ENCODE measurements at regions not wholly inside any gene's neighbourhood (a gene's known extent, or its start where the extent isn't known, plus 50 kb on each side); places are given as distances from the start of the nearest gene placed in this dataset.

DNA sequence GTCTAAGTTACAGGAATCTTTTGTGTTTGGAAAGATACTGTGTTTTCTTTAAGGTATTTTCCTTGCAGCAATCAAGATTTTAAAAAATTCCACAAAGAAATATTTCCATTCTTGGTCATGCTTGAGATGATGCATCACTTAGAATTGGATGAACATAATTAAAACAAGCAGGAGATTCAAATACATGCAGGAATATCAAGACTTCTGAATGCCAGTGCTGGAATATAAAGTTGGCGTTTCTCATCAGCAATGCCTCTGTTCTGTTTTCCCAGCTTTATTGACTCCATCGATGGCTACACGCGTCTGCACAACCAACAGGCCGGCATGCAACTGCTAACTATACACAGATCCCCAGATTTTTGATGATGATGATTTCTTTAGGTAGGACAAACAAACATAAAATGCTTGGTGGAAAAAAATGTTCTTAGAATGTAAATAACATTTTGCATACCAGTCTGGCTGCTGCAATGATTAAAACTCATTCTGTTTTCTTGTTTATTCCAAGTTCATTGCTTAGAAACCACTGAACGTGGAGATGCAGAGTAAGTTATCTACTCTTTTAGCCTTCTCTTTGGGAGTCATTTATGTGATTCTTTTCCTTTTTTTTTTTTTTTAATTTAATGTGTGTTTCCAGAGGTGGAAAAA, 91.3 kb upstream of the FAM171A1 start:
- peak overlapping the region in 2 of 8 donors; percentile 24 to 52 for H3K27ac ChIP-seq
- DNase-seq, result no peak
- WGBS, 5 donors, result 81 to 96% (median 91%) methylated on average over 6 of the region's 6 CpGs

DNA sequence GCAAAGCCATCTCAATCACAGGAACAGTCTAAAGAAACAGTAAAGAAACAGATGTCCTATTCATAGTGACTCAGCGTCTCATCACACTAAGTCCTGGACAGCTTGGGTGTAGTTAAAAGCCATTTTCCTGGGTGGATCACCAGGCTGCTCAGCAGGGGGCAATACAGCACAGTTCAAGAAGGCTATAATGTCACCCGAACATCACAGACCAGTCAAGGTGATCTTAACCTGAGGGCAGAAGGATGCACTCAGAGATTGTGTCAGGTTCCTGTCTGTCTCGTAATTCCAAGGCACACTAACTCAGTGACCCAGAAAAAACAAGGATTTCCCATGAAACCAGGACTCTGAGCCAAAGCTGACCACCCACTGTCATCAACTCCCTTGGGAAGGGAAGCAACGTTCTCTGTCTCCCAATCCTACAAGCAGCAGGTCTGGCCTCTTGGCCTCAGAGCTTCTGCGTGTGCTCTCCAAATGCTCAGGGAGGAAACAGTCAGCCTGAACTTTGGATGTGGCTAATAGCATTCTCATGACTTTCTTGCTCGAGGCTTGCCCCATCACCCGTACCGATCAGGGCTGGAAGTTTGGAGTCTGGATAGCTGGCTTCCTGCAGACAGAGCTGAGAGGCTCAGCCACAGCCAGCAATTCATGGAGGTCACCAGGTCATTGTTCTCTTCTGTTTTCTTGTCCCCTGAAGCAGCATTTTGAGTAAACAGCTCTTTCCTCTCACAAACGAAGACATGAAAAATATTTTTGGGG, 90.4 kb upstream of the FAM171A1 start:
- no peaks in the 10 kb centered on the region for H3K36me3 ChIP-seq
- peak overlapping the region in 6 of 8 donors; percentile 6 to 52 (median 22) for H3K27ac ChIP-seq
- no peak overlapping the region for H3K4me3 ChIP-seq
- no peak for DNase-seq
- H3K27me3 ChIP-seq (replicated peaks in 1 of 7), result peaks cover 0 to 5% (median 0%) of the 10 kb centered on the region in 7 donors
- TF ChIP-seq POLR2AphosphoS5 (IDR thresholded peaks at IDR 0.05), result peak in 2 of 3 donors; percentile 52 to 56
- no peak for TF ChIP-seq POLR2A (IDR thresholded peaks at IDR 0.05)
- TF ChIP-seq, protein P1, sequence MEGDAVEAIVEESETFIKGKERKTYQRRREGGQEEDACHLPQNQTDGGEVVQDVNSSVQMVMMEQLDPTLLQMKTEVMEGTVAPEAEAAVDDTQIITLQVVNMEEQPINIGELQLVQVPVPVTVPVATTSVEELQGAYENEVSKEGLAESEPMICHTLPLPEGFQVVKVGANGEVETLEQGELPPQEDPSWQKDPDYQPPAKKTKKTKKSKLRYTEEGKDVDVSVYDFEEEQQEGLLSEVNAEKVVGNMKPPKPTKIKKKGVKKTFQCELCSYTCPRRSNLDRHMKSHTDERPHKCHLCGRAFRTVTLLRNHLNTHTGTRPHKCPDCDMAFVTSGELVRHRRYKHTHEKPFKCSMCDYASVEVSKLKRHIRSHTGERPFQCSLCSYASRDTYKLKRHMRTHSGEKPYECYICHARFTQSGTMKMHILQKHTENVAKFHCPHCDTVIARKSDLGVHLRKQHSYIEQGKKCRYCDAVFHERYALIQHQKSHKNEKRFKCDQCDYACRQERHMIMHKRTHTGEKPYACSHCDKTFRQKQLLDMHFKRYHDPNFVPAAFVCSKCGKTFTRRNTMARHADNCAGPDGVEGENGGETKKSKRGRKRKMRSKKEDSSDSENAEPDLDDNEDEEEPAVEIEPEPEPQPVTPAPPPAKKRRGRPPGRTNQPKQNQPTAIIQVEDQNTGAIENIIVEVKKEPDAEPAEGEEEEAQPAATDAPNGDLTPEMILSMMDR (IDR thresholded peaks at IDR 0.05 in 8 of 11, conservative IDR thresholded peaks at IDR 0.05 in 3 of 11), result peak in 3 of 11 experiments; percentile 4 to 27 (median 14)
- H3K9me3 ChIP-seq, result peaks cover 0 to 23% (median 4%) of the 10 kb centered on the region in 8 donors
- H3K4me1 ChIP-seq, result no peaks in the 10 kb centered on the region
- intact Hi-C loops (cut with DNase I; ENCODE audit: low total_unique reads), result no loop called here
- WGBS, 5 donors, result 39 to 49% (median 42%) methylated on average over 9 of the region's 9 CpGs

More for the DNA sequence above, 91.3 kb upstream of the FAM171A1 start:
- no peak overlapping the region for H3K4me3 ChIP-seq
- H3K36me3 ChIP-seq, result no peaks in the 10 kb centered on the region
- TF ChIP-seq POLR2A (IDR thresholded peaks at IDR 0.05) (no peak), POLR2AphosphoS5 (IDR thresholded peaks at IDR 0.05) (no peak)
- TF ChIP-seq, protein P1 (IDR thresholded peaks at IDR 0.05 in 8 of 11, conservative IDR thresholded peaks at IDR 0.05 in 3 of 11), result no peak
- H3K9me3 ChIP-seq, result peaks cover 0 to 21% (median 4%) of the 10 kb centered on the region in 8 donors
- H3K4me1 ChIP-seq, result no peaks in the 10 kb centered on the region
- peaks cover 0 to 5% (median 0%) of the 10 kb centered on the region in 7 donors for H3K27me3 ChIP-seq (replicated peaks in 1 of 7)
- intact Hi-C loops (cut with DNase I; ENCODE audit: low total_unique reads), result no loop called here

DNA sequence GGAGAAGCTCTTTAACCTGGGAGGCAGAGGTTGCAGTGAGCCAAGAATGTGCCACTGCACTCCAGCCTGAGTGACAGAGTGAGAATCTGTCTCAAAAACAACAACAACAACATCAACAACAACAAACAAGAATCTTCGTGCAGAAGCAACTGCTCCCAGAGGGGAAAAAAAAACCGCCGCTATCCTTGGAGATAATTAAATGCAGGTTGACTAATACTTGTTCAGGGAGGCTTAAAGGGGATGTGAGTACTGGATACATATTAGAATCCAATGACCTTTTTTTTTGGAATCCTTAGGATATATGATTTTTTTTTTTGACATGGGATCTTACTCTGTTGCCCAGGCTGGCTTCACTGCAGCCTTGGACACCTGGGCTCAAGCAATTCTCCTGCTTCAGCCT, 89.6 kb upstream of the FAM171A1 start:
- Histone ChIP-seq H3K9me3 (peaks cover 0 to 23% (median 4%) of the 10 kb centered on the region in 8 donors), H3K4me1 (no peaks in the 10 kb centered on the region), H3K4me3 (no peak overlapping the region), H3K27ac (peak overlapping the region in 6 of 8 donors; percentile 6 to 52 (median 22)), H3K36me3 (no peaks in the 10 kb centered on the region), H3K27me3 (replicated peaks in 1 of 7) (peaks cover 0 to 5% (median 0%) of the 10 kb centered on the region in 7 donors)
- 84 to 91% (median 87%) methylated on average over 3 of the region's 3 CpGs for WGBS, 5 donors
- TF ChIP-seq POLR2A (IDR thresholded peaks at IDR 0.05) (no peak), POLR2AphosphoS5 (IDR thresholded peaks at IDR 0.05) (no peak)
- TF ChIP-seq, protein P1 (IDR thresholded peaks at IDR 0.05 in 8 of 11, conservative IDR thresholded peaks at IDR 0.05 in 3 of 11), result no peak
- intact Hi-C loops (cut with DNase I; ENCODE audit: low total_unique reads), result no loop called here
- no peak for DNase-seq

DNA sequence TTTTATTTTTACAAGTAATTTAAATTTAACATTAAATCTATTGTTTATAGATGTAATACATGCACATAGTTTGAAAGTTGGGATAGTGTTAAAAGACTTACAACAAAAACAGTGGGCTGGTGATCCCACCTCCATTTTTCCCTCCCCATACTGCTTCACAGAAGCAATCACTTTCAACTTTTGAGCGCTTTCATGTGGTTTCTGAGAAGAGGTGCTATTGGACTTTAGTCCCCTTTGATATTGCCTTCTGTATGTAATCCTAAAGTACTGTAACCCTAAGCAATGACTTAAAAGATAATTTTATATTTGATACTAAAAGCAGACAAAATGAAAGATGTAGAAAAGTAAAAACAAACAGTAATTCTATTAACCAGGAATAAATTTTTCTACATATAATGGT, 88.1 kb upstream of the FAM171A1 start:
- no peak overlapping the region for H3K4me3 ChIP-seq
- H3K9me3 ChIP-seq, result peaks cover 0 to 23% (median 4%) of the 10 kb centered on the region in 8 donors
- DNase-seq, result no peak
- no peak for TF ChIP-seq POLR2AphosphoS5 (IDR thresholded peaks at IDR 0.05)
- TF ChIP-seq, protein P1 (IDR thresholded peaks at IDR 0.05 in 8 of 11, conservative IDR thresholded peaks at IDR 0.05 in 3 of 11), result no peak
- no peaks in the 10 kb centered on the region for H3K36me3 ChIP-seq
- H3K27ac ChIP-seq, result no peak overlapping the region
- 87 to 95% (median 90%) methylated on average over 1 of the region's 1 CpG for WGBS, 5 donors
- peaks cover 0 to 5% (median 0%) of the 10 kb centered on the region in 7 donors for H3K27me3 ChIP-seq (replicated peaks in 1 of 7)
- intact Hi-C loops (cut with DNase I; ENCODE audit: low total_unique reads), result no loop called here
- H3K4me1 ChIP-seq, result no peaks in the 10 kb centered on the region

All from spleen (tissue), 11 donors.